HG03432 (cell line): ENCODE measurements at regions not wholly inside any gene's neighbourhood (a gene's known extent, or its start where the extent isn't known, plus 50 kb on each side); places are given as distances from the start of the nearest gene placed in this dataset.

Experiments
- ATAC-seq: cut with Tn5 transposase; IDR thresholded peaks from one replicate; pipeline ENCODE4 v1.9.1; 2021; ENCODE audit warnings: mild to moderate bottlenecking, moderate library complexity; ENCODE audit not compliant: unreplicated experiment

DNA sequence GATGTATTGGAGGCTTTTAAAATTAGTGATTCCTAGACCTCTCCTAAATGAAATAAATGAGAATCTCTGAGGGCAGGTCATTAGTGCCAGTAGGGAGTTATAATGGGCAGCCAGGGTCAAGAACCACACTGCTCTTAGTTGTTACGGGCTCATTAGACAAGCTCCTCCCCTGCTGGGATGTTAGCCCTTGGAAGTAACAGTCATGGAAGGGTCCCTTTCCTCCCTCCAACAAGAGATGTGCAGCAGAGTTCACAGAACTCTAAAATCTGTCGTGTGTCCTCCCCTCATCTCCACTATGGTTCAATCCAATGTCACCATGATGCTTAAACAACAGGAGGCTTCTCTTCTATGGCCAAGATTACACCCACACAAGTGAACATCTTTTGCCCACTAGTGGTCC lies 419.5 kb downstream of the INSC start:
- no peak for ATAC-seq

- ATAC-seq = no peak
Observed at GRCh38 chr11:15535414-15535813, 420.7 kb downstream of the INSC start.

DNA sequence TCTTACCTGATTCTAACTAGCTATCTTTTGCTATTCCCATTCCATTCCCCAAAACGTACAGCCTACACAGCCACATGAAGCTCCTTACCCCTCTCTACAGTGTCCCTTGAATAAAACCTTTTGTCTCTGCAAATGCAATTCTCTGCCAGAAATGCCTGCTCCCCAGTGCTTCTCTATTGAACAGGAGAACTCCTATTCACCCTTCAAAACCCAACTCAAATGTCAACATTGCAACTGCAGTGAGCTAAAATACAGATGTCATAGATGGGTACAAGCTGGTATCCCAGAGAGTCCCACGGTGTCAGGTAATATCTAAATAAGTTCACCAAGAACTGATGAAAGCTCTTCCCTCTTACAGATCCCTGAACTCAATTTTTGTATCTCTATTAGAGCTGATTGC lies 421.7 kb downstream of the INSC start:
- no peak for ATAC-seq

DNA sequence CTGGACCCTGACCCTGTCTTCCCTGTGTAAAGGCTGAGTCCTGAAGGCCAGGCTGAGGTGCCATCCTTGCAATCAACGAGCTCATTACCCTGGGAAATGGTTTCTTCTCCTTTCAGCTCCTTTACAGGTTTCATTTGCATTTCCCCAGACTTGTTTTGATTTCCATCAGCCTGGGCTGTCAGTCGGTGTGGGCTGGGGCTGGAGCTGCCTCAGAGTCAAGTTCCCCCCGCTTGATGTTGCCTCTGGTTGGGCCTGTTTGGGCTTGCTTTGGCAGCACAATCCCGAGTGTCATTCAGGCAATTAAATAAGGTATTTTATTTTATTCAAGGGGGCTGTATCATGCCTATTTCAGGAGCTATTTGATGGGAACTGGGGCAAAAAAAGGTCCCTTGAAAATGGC lies 424.9 kb downstream of the INSC start:
- ATAC-seq = no peak

GRCh38 chr11:15541079-15541478 lies 426.4 kb downstream of the INSC start:
- no peak for ATAC-seq

DNA sequence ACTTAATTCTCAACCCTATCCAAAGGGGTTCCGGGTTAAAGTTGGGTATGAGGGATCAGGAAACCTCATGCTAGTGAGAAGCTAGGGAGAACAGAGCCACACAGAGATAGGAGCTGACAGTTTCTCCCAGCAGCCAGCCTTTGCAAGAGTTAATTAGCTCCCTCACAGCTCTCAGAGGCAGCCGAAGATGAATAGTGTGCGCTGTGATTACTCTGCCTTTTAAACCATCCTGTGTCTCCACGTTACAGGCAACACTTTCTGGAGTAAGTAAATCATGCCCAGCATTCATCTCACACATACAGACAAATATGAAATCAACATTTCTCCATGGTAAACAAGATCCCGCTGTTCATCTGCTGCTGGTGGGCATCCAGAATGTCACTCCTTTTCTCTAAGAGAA lies 429.6 kb downstream of the INSC start:
- no peak for ATAC-seq

GRCh38 chr11:15547685-15548084 lies 433.0 kb downstream of the INSC start:
- ATAC-seq = no peak

GRCh38 chr11:15551901-15552851 lies 437.5 kb downstream of the INSC start:
- no peak for ATAC-seq

GRCh38 chr11:15555161-15555560 lies 440.4 kb downstream of the INSC start:
- no peak for ATAC-seq

DNA sequence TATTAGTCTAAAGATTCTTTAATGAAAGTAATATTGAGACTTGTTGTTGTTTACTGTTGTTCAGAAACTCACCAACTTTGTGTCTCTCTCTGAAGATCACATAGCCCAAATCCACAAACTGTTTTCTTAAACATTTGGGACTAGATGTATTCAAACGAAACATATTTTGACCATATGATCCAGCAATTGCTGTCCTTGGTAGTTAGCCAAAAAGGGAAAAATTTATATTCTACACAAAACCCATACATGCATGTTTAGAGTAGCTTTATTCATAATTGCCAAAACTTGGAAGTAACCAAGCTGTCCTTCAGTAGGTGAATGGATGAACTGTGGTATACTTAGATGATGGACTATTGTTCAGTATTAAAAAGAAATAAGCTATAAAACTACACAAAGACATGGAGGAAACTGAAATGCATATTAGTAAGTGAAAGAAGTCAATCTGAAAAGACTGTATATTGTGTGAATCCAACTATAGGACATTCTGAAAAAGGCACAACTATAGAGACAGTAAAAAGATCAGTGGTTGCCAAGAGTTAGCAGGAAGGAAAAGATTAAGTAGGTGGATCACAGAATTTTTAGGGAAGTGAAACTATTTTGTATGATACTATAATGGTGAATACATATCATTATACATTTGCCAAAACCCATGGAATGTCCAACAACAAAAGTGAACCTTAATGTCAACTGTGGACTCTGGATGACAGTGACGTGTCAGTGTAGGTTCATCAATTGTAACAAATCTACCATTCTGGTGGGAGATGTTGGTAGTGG lies 442.9 kb downstream of the INSC start:
- ATAC-seq = no peak

DNA sequence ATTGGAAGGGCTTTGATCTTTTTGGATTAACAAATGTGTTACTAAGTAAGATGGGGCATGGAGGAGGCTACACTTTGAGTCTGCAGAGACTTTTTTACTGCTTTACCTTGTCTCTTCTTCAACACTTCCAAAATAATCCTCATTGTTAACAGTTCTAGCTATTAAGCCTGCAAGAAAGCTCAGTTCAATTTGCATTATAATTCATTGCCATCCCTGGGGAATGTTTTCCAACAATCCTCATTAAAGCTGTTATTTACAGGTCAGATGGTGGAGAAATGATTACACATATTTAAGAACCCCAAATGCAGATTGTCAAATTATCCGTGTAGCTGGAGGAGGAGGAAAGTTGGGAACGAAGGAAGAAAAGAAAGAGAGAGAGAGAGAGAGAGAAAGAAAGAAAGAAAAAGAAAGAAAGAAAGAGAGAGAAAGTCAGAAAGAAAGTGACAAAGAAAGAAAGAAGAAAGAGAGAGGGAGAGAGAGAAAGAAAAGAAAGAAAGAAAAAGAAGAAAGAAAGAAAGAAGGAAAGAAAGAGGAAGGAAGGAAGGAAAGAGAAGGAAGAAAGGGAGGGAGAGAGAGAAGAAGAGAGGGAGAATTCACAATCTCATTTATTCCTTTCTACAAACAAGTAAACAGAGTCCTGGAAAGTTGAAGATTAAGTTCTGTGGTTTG lies 443.9 kb downstream of the INSC start:
- no peak for ATAC-seq

DNA sequence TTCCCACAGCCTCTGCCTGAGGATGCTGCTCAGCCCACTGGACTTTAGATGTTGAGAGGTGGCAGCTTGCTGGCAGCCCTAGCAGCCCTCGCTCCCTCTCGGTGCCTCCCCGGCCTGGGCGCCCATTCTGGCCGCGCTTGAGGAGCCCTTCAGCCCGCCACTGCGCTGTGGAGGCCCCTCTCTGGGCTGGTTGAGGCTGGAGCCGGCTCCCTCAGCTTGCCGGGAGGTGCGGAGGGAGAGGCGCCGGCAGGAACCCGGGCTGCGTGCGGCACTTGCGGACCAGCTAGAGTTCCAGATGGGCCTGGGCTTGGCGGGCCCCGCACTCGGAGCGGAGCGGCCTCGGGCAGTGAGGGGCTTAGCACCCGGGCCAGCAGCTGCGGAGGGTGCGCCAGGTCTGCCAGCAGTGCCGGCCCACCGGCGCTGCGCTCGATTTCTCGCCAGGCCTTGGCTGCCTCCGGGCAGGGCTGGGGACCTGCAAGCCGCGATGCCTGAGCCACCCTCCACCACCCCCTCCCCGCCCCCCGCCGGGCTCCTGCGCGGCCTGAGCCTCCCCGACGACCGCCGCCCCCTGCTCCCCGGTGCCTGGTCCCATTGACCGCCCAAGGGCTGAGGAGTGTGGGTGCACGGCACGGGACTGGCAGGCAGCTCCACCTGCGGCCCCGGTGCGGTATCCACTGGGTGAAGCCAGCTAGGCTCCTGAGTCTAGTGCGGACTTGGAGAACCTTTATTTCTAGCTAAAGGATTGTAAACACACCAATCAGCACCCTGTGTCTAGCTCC lies 446.2 kb downstream of the INSC start:
- ATAC-seq = no peak

DNA sequence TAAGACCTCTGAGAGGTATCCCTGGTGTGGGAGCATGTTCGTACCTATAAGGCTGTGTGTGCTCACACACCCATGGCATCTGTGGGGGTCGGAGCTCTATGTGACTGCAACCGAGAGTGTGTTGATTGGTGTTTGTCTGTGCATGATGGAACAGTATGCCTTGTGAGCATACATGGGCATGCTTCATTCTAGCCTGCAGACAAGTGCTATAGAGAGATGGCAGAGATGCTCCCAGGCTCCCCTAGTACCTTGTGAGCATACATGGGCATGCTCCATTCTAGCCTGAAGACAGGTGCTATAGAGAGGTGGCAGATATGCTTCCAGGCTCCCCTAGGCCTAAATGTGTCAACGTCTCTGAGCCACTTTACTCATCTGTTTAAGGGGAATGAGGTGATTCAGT lies 447.5 kb downstream of the INSC start:
- ATAC-seq = no peak

DNA sequence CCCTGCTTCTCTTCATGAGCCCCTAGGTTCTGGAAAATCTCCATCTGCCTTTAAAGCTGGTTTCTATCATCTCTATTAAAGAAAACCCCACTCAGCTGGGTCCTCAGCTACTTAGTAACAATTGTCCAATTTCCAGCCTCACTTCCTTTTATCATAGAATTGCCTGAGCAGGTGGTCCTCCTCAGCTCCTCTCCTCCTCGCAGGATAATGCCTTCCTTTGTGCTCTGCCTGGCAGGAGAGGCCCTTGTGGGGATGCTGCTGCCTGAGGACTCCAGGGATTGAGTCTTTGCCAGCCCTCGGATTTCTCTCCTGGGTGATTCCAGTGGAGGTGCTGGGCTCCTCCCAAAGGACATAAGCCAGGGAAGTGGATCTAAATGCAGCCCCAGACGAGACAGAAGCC lies 448.3 kb downstream of the INSC start:
- ATAC-seq = no peak

DNA sequence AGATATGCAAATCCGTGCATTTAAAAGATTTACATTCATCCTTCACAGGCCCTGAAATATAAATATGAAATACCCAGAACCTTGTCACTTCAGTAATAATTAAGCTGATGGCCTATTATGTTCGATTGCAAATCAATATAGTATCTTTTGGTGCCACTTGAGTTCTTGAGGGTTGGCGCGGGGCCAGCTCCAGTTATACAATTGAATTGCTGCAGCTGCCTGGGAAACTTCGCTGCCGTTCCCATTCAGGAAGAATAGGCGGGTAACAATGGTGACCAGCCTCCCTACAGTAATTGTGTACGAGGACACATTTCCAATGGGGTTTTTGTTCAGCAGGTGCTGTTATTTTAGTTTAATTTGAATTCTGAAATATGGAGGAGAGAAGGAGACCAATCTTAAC lies 451.2 kb downstream of the INSC start:
- no peak for ATAC-seq

DNA sequence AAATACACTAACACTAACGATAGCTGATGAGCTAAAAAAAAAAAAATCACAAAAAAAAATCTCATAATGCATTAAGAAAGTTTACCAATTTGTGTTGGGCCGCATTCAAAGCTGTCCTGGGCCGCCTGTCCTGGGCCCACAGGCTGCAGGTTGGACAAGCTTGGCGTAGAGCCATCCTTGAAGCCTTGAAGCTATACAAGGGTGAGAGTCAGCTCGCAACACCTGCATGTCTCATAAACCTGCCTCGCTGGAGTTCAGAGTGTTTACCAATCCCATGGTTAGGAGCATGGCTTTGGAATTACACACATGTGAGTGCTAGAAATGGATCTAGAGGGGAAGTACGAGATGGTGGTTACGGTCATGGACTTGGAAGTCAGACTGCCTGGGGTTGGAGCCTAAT lies 453.7 kb downstream of the INSC start:
- ATAC-seq = no peak

GRCh38 chr11:15569305-15570025 lies 454.7 kb downstream of the INSC start:
- ATAC-seq = no peak

- ATAC-seq = no peak
Observed at GRCh38 chr11:15575409-15575808, 460.7 kb downstream of the INSC start.

DNA sequence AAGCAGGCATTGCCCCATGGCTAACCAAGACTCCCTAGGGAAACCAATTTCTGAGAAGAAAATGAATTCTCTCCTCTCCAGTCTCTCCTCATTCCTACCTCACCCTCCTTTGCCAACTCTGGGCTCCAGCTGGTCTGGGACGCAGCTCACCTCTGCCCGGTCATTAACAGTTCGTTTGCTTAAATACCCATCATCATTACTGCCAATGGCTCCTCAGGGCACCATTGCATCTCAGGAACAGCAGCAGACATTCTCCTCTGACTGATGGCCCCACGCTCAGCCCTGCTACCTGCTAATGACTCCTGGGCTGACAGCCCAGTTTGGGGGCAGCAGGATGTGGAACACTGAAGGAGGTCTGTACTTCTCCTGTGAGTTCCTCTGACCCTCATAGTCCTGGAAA lies 462.0 kb downstream of the INSC start:
- ATAC-seq = no peak

GRCh38 chr11:15577519-15577918 lies 462.8 kb downstream of the INSC start:
- ATAC-seq = no peak
